ENCODE measurements at regions not wholly inside any gene's neighbourhood (a gene's known extent, or its start where the extent isn't known, plus 50 kb on each side); places are given as distances from the start of the nearest gene placed in this dataset.

DNA sequence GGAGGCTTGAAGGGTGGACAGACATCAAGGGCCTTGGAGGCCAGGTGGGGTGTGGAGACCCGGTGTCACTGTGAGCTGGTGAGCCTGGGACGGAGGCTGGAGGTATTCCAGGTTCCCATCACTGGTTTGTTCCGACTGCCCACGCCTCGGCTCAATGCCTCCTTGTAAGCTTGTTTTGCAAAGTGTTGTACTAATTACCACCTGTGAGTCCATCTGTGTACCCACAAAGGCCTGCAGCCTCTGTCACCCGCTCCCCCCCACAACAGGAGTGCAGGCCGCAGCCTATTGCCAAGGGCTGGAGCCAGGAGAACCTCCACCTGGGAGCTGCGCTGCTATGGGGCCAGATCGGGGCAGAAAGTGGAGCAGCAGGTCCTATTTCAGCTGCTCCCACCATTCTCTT lies 521.8 kb upstream of the DPP6 start:
- no peak for DNase-seq
- H3K4me3 ChIP-seq, result no peak overlapping the region
- no peak overlapping the region for H3K27ac ChIP-seq
- in situ Hi-C loops (cut with MboI; ENCODE audit: low pct_ligation_motif_present in 1 of 4, low pct_unique_long_range_greater_than_20kb in 1 of 4, low sequenced_read_pairs in 3 of 4), result no loop called here
- no peaks in the 10 kb centered on the region for H3K27me3 ChIP-seq
- no peaks in the 10 kb centered on the region for H3K4me1 ChIP-seq
- TF ChIP-seq, protein P1, sequence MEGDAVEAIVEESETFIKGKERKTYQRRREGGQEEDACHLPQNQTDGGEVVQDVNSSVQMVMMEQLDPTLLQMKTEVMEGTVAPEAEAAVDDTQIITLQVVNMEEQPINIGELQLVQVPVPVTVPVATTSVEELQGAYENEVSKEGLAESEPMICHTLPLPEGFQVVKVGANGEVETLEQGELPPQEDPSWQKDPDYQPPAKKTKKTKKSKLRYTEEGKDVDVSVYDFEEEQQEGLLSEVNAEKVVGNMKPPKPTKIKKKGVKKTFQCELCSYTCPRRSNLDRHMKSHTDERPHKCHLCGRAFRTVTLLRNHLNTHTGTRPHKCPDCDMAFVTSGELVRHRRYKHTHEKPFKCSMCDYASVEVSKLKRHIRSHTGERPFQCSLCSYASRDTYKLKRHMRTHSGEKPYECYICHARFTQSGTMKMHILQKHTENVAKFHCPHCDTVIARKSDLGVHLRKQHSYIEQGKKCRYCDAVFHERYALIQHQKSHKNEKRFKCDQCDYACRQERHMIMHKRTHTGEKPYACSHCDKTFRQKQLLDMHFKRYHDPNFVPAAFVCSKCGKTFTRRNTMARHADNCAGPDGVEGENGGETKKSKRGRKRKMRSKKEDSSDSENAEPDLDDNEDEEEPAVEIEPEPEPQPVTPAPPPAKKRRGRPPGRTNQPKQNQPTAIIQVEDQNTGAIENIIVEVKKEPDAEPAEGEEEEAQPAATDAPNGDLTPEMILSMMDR (IDR thresholded peaks at IDR 0.05), result no peak
- TF ChIP-seq POLR2A (IDR thresholded peaks at IDR 0.05), result no peak
- no peak for TF ChIP-seq EP300 (IDR thresholded peaks at IDR 0.05; ENCODE audit: low read depth)
- no peak for TF ChIP-seq POLR2AphosphoS5 (IDR thresholded peaks at IDR 0.05)
- no peaks in the 10 kb centered on the region for H3K9me3 ChIP-seq
- intact Hi-C loops (cut with DNase I; ENCODE audit: low total_unique reads), result no loop called here
- 84% methylated on average over 9 of the region's 9 CpGs; no CpG with 5 or more reads in 1 of the 2 donors for WGBS, 2 donors (ENCODE audit: low coverage in 1 of 2)
- no peaks in the 10 kb centered on the region for H3K36me3 ChIP-seq

DNA sequence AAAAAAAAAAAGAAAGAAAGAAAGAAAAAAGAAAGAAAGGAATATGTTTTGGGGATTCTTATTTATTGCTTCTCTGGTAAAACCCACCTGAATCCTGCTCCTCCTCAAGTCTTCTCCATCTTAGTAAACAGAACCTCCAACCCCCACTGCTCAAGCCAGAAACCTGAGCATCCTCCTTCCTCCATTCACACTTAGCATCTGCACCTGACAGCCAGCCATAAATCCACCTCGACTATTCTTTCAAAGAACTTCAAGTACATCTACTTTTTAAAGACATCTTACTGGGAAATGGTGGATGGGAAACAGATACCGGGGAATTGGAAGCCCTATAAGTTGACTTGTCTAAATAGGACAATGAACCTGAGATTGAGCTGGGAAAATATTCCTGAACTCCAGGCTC lies 519.9 kb upstream of the DPP6 start:
- no peak overlapping the region for H3K27ac ChIP-seq
- no peaks in the 10 kb centered on the region for H3K36me3 ChIP-seq
- intact Hi-C loops (cut with DNase I; ENCODE audit: low total_unique reads) (no loop called here), in situ Hi-C loops (cut with MboI; ENCODE audit: low pct_ligation_motif_present in 1 of 4, low pct_unique_long_range_greater_than_20kb in 1 of 4, low sequenced_read_pairs in 3 of 4) (no loop called here)
- no peak overlapping the region for H3K4me3 ChIP-seq
- WGBS, 2 donors (ENCODE audit: low coverage in 1 of 2), result 62 to 64% methylated on average over 2 of the region's 2 CpGs
- no peaks in the 10 kb centered on the region for H3K9me3 ChIP-seq
- no peaks in the 10 kb centered on the region for H3K4me1 ChIP-seq
- no peak for DNase-seq
- TF ChIP-seq, protein P1 (IDR thresholded peaks at IDR 0.05), result no peak
- TF ChIP-seq POLR2A (IDR thresholded peaks at IDR 0.05) (no peak), POLR2AphosphoS5 (IDR thresholded peaks at IDR 0.05) (no peak), EP300 (IDR thresholded peaks at IDR 0.05; ENCODE audit: low read depth) (no peak)
- H3K27me3 ChIP-seq, result no peaks in the 10 kb centered on the region

DNA sequence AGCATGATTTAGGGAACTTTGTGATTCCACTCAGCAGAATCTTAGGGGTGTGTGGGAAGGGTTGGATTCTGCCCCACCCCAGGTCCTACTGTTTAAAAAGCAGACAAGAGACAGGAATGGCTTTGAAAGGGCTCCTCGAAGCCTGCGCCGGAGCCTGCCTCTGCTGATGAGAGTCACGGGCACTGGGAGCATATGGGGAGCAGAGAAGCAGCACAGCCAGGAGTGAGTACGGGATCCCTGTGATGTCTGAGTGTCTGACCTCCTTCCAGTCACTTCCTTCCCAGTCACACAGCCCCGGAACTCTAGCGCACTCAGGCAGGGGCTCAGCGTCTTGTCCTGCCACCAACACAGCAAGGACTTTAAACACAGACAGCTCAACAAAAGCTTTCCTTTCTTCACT lies 514.9 kb upstream of the DPP6 start:
- no peak for TF ChIP-seq EP300 (IDR thresholded peaks at IDR 0.05; ENCODE audit: low read depth)
- TF ChIP-seq POLR2A (IDR thresholded peaks at IDR 0.05), result no peak
- TF ChIP-seq, protein P1 (IDR thresholded peaks at IDR 0.05), result no peak
- TF ChIP-seq POLR2AphosphoS5 (IDR thresholded peaks at IDR 0.05), result no peak
- in situ Hi-C loops (cut with MboI; ENCODE audit: low pct_ligation_motif_present in 1 of 4, low pct_unique_long_range_greater_than_20kb in 1 of 4, low sequenced_read_pairs in 3 of 4) (no loop called here), intact Hi-C loops (cut with DNase I; ENCODE audit: low total_unique reads) (no loop called here)
- no peak overlapping the region for H3K4me3 ChIP-seq
- H3K27me3 ChIP-seq, result no peaks in the 10 kb centered on the region
- no peaks in the 10 kb centered on the region for H3K4me1 ChIP-seq
- DNase-seq, result no peak
- WGBS, 2 donors (ENCODE audit: low coverage in 1 of 2), result 74% methylated on average over 8 of the region's 8 CpGs; no CpG with 5 or more reads in 1 of the 2 donors
- H3K27ac ChIP-seq, result no peak overlapping the region
- no peaks in the 10 kb centered on the region for H3K9me3 ChIP-seq
- no peaks in the 10 kb centered on the region for H3K36me3 ChIP-seq

DNA sequence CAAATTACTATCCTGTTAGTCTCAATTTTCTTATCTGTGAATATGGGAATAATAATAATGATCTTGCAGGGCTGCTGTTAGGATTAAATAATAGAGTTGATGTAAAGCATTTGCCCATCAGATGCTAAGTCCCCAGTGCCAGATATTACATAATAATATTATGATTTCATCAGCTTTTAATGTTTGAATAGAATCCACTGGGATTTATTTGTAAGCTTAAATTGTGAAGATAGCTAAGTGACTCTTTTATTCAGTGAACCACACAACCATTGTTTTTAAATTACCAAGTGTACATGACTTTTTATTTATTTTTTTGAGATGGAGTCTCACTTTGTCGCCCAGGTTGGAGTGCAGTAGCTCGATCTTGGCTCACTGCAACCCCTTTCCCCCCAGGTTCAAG lies 510.3 kb upstream of the DPP6 start:
- no peak for DNase-seq
- H3K4me3 ChIP-seq, result no peak overlapping the region
- no peak for TF ChIP-seq POLR2AphosphoS5 (IDR thresholded peaks at IDR 0.05)
- TF ChIP-seq EP300 (IDR thresholded peaks at IDR 0.05; ENCODE audit: low read depth), result no peak
- TF ChIP-seq, protein P1 (IDR thresholded peaks at IDR 0.05), result no peak
- TF ChIP-seq POLR2A (IDR thresholded peaks at IDR 0.05), result no peak
- WGBS, 2 donors (ENCODE audit: low coverage in 1 of 2), result 70 to 83% methylated on average over 2 of the region's 2 CpGs
- in situ Hi-C loops (cut with MboI; ENCODE audit: low pct_ligation_motif_present in 1 of 4, low pct_unique_long_range_greater_than_20kb in 1 of 4, low sequenced_read_pairs in 3 of 4), result no loop called here
- no peaks in the 10 kb centered on the region for H3K9me3 ChIP-seq
- no peaks in the 10 kb centered on the region for H3K36me3 ChIP-seq
- no peak overlapping the region for H3K27ac ChIP-seq
- no peaks in the 10 kb centered on the region for H3K4me1 ChIP-seq
- intact Hi-C loops (cut with DNase I; ENCODE audit: low total_unique reads), result no loop called here
- H3K27me3 ChIP-seq, result no peaks in the 10 kb centered on the region
